OCI-LY1 (cell line): ENCODE measurements at regions not wholly inside any gene's neighbourhood (a gene's known extent, or its start where the extent isn't known, plus 50 kb on each side); places are given as distances from the start of the nearest gene placed in this dataset.

Experiments used
- H2AFZ ChIP-seq: fragments of 200-600 bp; sonication (generic), shearing (Covaris generic); 2 replicates; pipeline ENCODE4 v1.6.0; 2014; ENCODE audit warnings: antibody characterized with exemption, mild to moderate bottlenecking, low read length
- H3F3A ChIP-seq: fragments of 200-600 bp; sonication (generic), shearing (Covaris generic); 2 replicates; pipeline ENCODE4 v1.6.0; 2014; ENCODE audit warnings: mild to moderate bottlenecking, antibody characterized with exemption, low read length, moderate library complexity; ENCODE audit not compliant: insufficient read depth
- H3K27ac ChIP-seq: fragments of 200-600 bp; sonication (generic); 2 replicates; pipeline ENCODE4 v1.5.1; 2014; ENCODE audit warnings: low read length, mixed run types, mild to moderate bottlenecking, low read depth; ENCODE audit not compliant: poor library complexity, severe bottlenecking
- H3K27me3 ChIP-seq: fragments of 200-600 bp; sonication (generic); 2 replicates; pipeline ENCODE4 v1.6.0; 2014; ENCODE audit warnings: antibody characterized with exemption, mild to moderate bottlenecking, low read length, moderate library complexity; ENCODE audit not compliant: insufficient read depth
- H3K36me3 ChIP-seq: fragments of 200-600 bp; sonication (generic); 2 replicates; pipeline ENCODE4 v1.6.1; 2014; ENCODE audit warnings: mild to moderate bottlenecking, antibody characterized with exemption, low read length, moderate library complexity, mixed read lengths; ENCODE audit not compliant: insufficient read depth
- H3K4me1 ChIP-seq: fragments of 200-600 bp; sonication (generic); 2 replicates; pipeline ENCODE4 v1.5.1; 2014; ENCODE audit warnings: mild to moderate bottlenecking, low read length, moderate library complexity; ENCODE audit not compliant: insufficient read depth, severe bottlenecking
- H3K4me2 ChIP-seq: fragments of 200-600 bp; sonication (generic), shearing (Covaris generic); 2 replicates; pipeline ENCODE4 v1.6.1; 2014; ENCODE audit warnings: low read length
- H3K4me3 ChIP-seq: fragments of 200-600 bp; sonication (generic); 2 replicates; pipeline ENCODE4 v1.5.1; 2014; ENCODE audit warnings: low read length, low read depth, mild to moderate bottlenecking, mixed read lengths; ENCODE audit not compliant: poor library complexity, severe bottlenecking
- H3K79me2 ChIP-seq: fragments of 200-600 bp; shearing (Covaris generic); 2 replicates; pipeline ENCODE4 v1.6.1; 2016; ENCODE audit warnings: mixed run types, low read length, mixed read lengths; ENCODE audit not compliant: insufficient read depth
- H3K9ac ChIP-seq: fragments of 200-600 bp; sonication (generic), shearing (Covaris generic); 2 replicates; pipeline ENCODE4 v1.6.1; 2014; ENCODE audit warnings: mild to moderate bottlenecking, low read length, mixed read lengths
- H3K9me2 ChIP-seq: fragments of 200-600 bp; sonication (generic), shearing (Covaris generic); 2 replicates; pipeline ENCODE4 v1.6.1; 2014; ENCODE audit warnings: low read depth, mild to moderate bottlenecking, low read length, mixed read lengths
- H3K9me3 ChIP-seq: fragments of 200-600 bp; shearing (Covaris generic); 2 replicates; pipeline ENCODE4 v1.6.1; 2014; ENCODE audit warnings: low read length, mixed read lengths
- H4K20me1 ChIP-seq: fragments of 200-600 bp; sonication (generic), shearing (Covaris generic); 2 replicates; pipeline ENCODE4 v1.6.0; 2016; ENCODE audit warnings: mild to moderate bottlenecking, low read length; ENCODE audit not compliant: insufficient read depth
- EZH2 ChIP-seq: fragments of 200-600 bp; sonication (generic), shearing (Covaris generic); IDR thresholded peaks from 2 replicates; pipeline ENCODE4 v1.8.0; 2017; ENCODE audit warnings: borderline replicate concordance, mixed run types, mild to moderate bottlenecking, antibody characterized with exemption, low read length, moderate library complexity, mixed read lengths
- TF ChIP-seq, protein P1 (sequence below): fragments of 200-600 bp; sonication (generic), shearing (Covaris generic); IDR thresholded peaks from 2 replicates; pipeline ENCODE4 v1.5.1; 2017; ENCODE audit warnings: mild to moderate bottlenecking, antibody characterized with exemption, low read length, moderate library complexity, mixed read lengths

DNA sequence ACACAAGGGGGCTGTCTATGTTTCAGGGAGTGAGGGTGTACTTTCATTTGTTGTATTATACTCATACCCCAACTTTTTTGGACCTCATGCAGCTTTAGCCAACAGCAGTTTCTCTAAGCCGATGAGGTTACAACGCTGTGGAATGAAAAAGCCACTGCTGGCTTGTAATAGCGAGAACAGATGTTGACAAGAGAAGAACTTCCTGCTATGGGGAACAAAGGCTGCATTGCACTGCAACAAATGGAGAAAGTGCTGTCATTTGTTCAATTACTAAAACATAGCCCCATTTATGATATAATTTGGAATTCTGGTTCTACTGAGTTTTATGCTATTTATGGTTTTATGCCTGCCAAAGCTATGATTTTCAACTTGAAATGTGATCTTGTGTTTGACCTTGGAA is 104.2 kb upstream of the TMEM72 start:
- Histone ChIP-seq H3K9me2 (no peaks in the 10 kb centered on the region), H3K4me2 (no peak overlapping the region), H3K36me3 (no peaks in the 10 kb centered on the region), H3K9me3 (no peaks in the 10 kb centered on the region), H3K4me1 (no peaks in the 10 kb centered on the region), H3K27ac (no peak overlapping the region), H2AFZ (no peak overlapping the region), H3K79me2 (no peaks in the 10 kb centered on the region), H4K20me1 (no peaks in the 10 kb centered on the region), H3F3A (no peaks in the 10 kb centered on the region), H3K9ac (no peak overlapping the region), H3K4me3 (no peak overlapping the region), H3K27me3 (no peaks in the 10 kb centered on the region)
- TF ChIP-seq, protein P1, sequence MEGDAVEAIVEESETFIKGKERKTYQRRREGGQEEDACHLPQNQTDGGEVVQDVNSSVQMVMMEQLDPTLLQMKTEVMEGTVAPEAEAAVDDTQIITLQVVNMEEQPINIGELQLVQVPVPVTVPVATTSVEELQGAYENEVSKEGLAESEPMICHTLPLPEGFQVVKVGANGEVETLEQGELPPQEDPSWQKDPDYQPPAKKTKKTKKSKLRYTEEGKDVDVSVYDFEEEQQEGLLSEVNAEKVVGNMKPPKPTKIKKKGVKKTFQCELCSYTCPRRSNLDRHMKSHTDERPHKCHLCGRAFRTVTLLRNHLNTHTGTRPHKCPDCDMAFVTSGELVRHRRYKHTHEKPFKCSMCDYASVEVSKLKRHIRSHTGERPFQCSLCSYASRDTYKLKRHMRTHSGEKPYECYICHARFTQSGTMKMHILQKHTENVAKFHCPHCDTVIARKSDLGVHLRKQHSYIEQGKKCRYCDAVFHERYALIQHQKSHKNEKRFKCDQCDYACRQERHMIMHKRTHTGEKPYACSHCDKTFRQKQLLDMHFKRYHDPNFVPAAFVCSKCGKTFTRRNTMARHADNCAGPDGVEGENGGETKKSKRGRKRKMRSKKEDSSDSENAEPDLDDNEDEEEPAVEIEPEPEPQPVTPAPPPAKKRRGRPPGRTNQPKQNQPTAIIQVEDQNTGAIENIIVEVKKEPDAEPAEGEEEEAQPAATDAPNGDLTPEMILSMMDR, result no peak
- no peak for TF ChIP-seq EZH2

DNA sequence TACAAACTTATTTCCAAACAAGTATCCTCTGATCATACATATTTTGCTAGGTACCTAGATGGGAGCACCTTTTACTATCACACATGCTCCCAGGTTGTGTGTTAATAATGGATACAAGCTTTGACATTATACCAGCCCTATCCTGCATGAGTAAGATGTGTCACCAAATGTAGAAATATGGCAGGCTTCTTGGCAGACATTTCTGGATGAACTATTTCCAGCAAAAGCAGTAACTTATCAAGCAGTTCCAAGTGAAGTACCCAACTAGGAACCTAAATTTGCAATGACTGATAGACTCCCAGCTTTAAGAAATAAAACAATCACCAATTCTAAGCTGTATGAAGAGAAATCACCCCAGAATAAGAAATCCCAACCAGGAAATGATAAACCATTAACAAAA is 103.7 kb upstream of the TMEM72 start:
- H3K9me2 ChIP-seq, result no peaks in the 10 kb centered on the region
- no peak overlapping the region for H3K27ac ChIP-seq
- no peaks in the 10 kb centered on the region for H3K4me1 ChIP-seq
- H3K27me3 ChIP-seq, result no peaks in the 10 kb centered on the region
- H3F3A ChIP-seq, result no peaks in the 10 kb centered on the region
- H3K9ac ChIP-seq, result no peak overlapping the region
- no peak overlapping the region for H2AFZ ChIP-seq
- H4K20me1 ChIP-seq, result no peaks in the 10 kb centered on the region
- no peaks in the 10 kb centered on the region for H3K79me2 ChIP-seq
- no peaks in the 10 kb centered on the region for H3K36me3 ChIP-seq
- H3K9me3 ChIP-seq, result no peaks in the 10 kb centered on the region
- H3K4me3 ChIP-seq, result no peak overlapping the region
- H3K4me2 ChIP-seq, result no peak overlapping the region
- TF ChIP-seq EZH2, result no peak
- TF ChIP-seq, protein P1, result no peak

DNA sequence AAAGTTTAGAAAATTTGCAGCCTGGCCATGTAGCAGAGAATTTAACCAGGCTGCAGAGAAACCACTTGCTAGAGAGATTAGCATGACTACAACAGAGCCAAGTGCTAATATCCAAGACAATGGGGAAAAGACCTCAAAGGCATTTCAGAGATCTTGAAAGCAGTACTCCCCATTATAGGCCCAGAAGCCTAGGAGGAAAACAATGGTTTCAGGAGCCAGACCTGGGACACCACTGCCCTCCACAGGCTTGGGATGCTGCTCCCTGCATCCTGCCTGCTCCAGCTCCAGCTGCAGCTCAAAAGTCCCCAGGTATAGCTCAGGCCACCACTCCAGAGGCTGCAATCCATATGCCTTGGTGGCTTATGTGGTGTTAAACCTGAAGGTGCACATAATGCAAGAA is 101.5 kb upstream of the TMEM72 start:
- Histone ChIP-seq H2AFZ (no peak overlapping the region), H3K4me2 (no peak overlapping the region), H3K4me1 (no peaks in the 10 kb centered on the region)

More for the DNA sequence above, 101.5 kb upstream of the TMEM72 start:
- Histone ChIP-seq H3F3A (no peaks in the 10 kb centered on the region), H3K27ac (no peak overlapping the region), H3K36me3 (no peaks in the 10 kb centered on the region), H4K20me1 (no peaks in the 10 kb centered on the region), H3K9me3 (no peaks in the 10 kb centered on the region), H3K27me3 (no peaks in the 10 kb centered on the region), H3K9me2 (no peaks in the 10 kb centered on the region), H3K9ac (no peak overlapping the region), H3K4me3 (no peak overlapping the region), H3K79me2 (no peaks in the 10 kb centered on the region)
- TF ChIP-seq, protein P1, result no peak
- TF ChIP-seq EZH2, result no peak
